Stimulated activated CD4-positive, alpha-beta T cell treated with anti-CD3 and anti-CD28 coated beads, TNF-alpha, amount 100 ng/mL, for 24 hours (primary cell): ENCODE measurements at regions not wholly inside any gene's neighbourhood (a gene's known extent, or its start where the extent isn't known, plus 50 kb on each side); places are given as distances from the start of the nearest gene placed in this dataset.

ENCODE experiments used
- DNase-seq, 3 experiments: peaks; one replicate each; pipeline ENCODE4 v3.0.0-alpha.2; 2020; ENCODE audit warnings: low read depth in 3 of 3

GRCh38 chr1:235925016-235925415 lies 58.3 kb upstream of the LYST start:
- DNase-seq = no peak

- no peak for DNase-seq
Observed at GRCh38 chr1:235923466-235924021, 56.8 kb upstream of the LYST start.

DNA sequence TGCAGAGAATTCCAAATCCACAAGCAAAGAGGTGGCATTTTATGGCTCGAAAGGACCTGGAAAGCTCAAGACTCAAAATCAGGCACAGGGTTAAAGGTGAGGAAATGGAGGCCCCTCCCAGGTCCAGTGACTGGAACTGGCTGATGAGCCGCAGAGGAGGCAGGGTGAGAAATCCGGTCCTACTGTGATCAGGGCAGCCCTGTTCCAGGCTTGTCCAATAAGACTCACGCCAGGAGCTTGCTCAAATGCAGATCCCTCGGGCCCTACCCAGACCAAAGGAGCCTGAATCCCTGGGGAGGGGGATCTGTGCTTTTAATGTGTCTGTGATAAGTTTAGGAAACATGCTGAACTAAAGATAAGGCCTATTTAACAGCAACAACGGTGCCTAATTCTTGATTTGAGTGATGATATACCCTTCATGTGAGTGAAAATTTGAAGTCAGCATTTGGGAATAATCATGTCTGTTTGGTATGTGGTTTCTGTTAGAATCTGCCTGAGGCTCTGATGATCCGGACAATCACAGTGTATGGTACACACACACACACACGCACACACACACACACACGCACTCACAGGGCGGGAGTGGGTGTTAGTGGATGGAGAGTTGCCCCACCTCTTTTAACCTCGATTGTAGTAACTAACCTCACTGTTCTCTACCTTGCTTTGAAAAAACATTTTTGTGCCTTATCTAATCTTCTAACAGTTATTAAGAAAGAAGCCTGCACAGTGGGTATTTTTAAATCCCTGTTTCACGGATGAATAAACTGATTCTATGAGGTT lies 54.1 kb upstream of the LYST start:
- no peak for DNase-seq

GRCh38 chr1:235919833-235920441 lies 53.2 kb upstream of the LYST start:
- DNase-seq = no peak

DNA sequence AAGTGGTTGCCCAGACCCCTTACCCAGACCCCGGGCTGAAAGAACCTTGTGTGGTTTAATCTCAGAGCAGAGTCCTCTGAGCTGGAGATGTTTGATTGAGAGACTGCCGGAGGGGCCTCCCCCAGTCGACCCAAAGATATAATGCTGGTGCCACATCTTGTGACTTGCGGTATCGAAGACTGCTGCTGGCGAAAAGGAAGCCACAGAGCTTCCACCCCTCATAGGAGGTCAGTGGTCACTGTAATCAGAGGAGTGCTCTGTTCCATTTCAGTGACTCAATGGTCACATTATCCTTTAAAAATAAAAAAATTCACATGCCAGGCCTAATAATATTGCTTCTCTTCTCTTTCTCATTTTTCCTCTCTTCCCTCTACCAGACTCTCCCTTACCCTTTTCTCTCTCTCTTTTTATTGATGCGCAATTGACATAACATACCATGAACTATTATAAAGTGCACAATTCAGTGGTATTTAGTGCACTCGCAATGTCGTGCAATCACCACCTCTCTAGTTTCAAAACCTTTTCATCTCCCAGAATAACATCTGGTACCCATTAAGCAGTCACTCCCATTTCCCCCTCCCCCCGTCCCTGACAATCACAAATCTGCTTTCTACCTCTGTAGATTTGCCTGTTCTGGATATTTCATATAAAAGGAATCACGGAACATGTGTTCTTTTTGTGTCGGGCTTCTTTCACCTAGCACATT lies 52.6 kb upstream of the LYST start:
- no peak for DNase-seq

GRCh38 chr1:235918465-235918864 lies 51.8 kb upstream of the LYST start:
- DNase-seq = no peak

- DNase-seq = no peak
Observed at GRCh38 chr1:235918032-235918431, 51.3 kb upstream of the LYST start.

DNA sequence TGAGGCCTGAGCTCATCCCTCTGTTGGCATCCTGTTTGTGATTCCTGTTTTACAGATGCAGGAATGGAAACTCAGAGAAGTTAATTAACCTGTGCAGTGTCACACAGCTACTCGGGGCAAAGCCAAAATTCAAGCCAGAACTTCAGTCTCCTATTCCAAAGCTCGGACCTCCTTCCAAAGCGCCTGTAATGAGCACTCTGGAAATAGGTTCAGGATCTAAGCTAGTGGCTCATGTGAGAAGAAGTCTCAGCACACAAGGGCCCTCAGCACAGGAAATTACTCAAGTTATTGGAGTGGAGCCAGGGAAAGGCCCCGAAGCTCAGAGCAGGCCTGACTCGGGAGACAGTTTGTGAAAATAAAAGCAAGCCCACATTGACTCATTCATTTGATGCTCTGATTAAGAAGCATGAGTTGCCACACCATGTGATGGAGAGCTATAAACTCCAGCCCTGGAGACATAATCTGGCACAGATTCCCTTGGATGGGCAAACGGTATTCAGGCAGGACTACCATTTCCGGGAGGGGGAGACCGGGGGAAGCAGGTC lies 50.6 kb upstream of the LYST start:
- peak; percentile 54 to 61 (median 57) for DNase-seq
